SK-N-MC (cell line): ENCODE measurements at regions not wholly inside any gene's neighbourhood (a gene's known extent, or its start where the extent isn't known, plus 50 kb on each side); places are given as distances from the start of the nearest gene placed in this dataset.

Experiments
- EZH2 ChIP-seq: fragments of 200-600 bp; sonication (generic); IDR thresholded peaks from one replicate; pipeline ENCODE4 v1.6.1; 2017; ENCODE audit warnings: antibody characterized with exemption
- POLR2AphosphoS5 ChIP-seq: IDR thresholded peaks from 2 replicates; pipeline ENCODE4 v1.6.1; 2012; ENCODE audit warnings: mild to moderate bottlenecking, low read depth, low read length, borderline replicate concordance

GRCh38 chr2:59196491-59196890 lies 955.4 kb upstream of the FANCL start:
- TF ChIP-seq EZH2 (no peak), POLR2AphosphoS5 (no peak)
